Liver (tissue), 8 donors: ENCODE measurements at regions not wholly inside any gene's neighbourhood (a gene's known extent, or its start where the extent isn't known, plus 50 kb on each side); places are given as distances from the start of the nearest gene placed in this dataset.
A peak's percentile ranks its signal among the peaks of the same experiment; 100 is the strongest.

ENCODE experiments used
- DNase-seq: peaks from one replicate; pipeline ENCODE4 v3.0.0-alpha.2; 2017; ENCODE audit warnings: low spot score
- H3K27ac ChIP-seq, 2 donors: one replicate each; pipeline ENCODE4 v1.7.0; 2013; ENCODE audit warnings: inconsistent platforms in 2 of 2, low read length in 2 of 2, control low read depth in 1 of 2, low read depth in 1 of 2, mild to moderate bottlenecking in 1 of 2
- H3K27me3 ChIP-seq, 4 donors: one replicate each; pipeline versions ENCODE4 v1.6.1 to v1.7.0; 2013; ENCODE audit warnings: low read length in 3 of 4, inconsistent platforms in 1 of 4, mild to moderate bottlenecking in 1 of 4, moderate library complexity in 1 of 4; ENCODE audit not compliant: control insufficient read depth in 4 of 4, insufficient read depth in 4 of 4
- H3K36me3 ChIP-seq, 4 donors: one replicate each; pipeline versions ENCODE4 v1.6.1 to v1.7.0; 2013; ENCODE audit warnings: low read length in 3 of 4, mild to moderate bottlenecking in 3 of 4, low read depth in 1 of 4, moderate library complexity in 1 of 4; ENCODE audit not compliant: control insufficient read depth in 4 of 4, insufficient read depth in 3 of 4
- H3K4me1 ChIP-seq, 4 donors: one replicate each; pipeline versions ENCODE4 v1.6.1 to v1.7.0; 2013; ENCODE audit warnings: low read length in 3 of 4, mild to moderate bottlenecking in 3 of 4, moderate library complexity in 1 of 4; ENCODE audit not compliant: control insufficient read depth in 4 of 4, insufficient read depth in 4 of 4
- H3K4me3 ChIP-seq, 3 donors: one replicate each; pipeline versions ENCODE4 v1.6.1 to v1.7.0; 2013; ENCODE audit warnings: low read length in 3 of 3, control low read depth in 1 of 3, low read depth in 1 of 3, mild to moderate bottlenecking in 1 of 3
- H3K9ac ChIP-seq, 2 donors: one replicate each; pipeline ENCODE4 v1.7.0; 2013; ENCODE audit warnings: low read length in 2 of 2, mild to moderate bottlenecking in 2 of 2, moderate library complexity in 2 of 2, control low read depth in 1 of 2, low read depth in 1 of 2
- H3K9me3 ChIP-seq, 4 donors: one replicate each; pipeline versions ENCODE4 v1.6.1 to v1.7.0; 2013; ENCODE audit warnings: low read length in 3 of 4; ENCODE audit not compliant: control insufficient read depth in 4 of 4
- ATF3 ChIP-seq: IDR thresholded peaks from 2 replicates; pipeline ENCODE4 v1.6.1; 2016; ENCODE audit warnings: antibody characterized with exemption
- CTCF ChIP-seq: fragments of 150-350 bp; IDR thresholded peaks from 2 replicates; pipeline ENCODE4 v1.5.1; 2017; ENCODE audit warnings: improper control_type of control experiment, low read depth, low read length; ENCODE audit not compliant: missing input control
- EGR1 ChIP-seq, 2 donors: IDR thresholded peaks; 2 replicates each; pipeline ENCODE4 v1.6.1; 2016 to 2018; ENCODE audit warnings: antibody characterized with exemption in 2 of 2, low read depth in 2 of 2
- FOXA1 ChIP-seq: IDR thresholded peaks from 2 replicates; pipeline ENCODE4 v1.6.1; 2016; ENCODE audit warnings: antibody characterized with exemption
- FOXA2 ChIP-seq: IDR thresholded peaks from 2 replicates; pipeline ENCODE4 v1.6.1; 2016; ENCODE audit warnings: antibody characterized with exemption
- GABPA ChIP-seq, 2 donors: IDR thresholded peaks in 1 of 2; conservative IDR thresholded peaks in 1 of 2; 2 replicates each; pipeline ENCODE4 v1.6.1; 2016; ENCODE audit warnings: antibody characterized with exemption in 2 of 2, mild to moderate bottlenecking in 1 of 2, moderate library complexity in 1 of 2
- HNF4A ChIP-seq, 2 donors: conservative IDR thresholded peaks; 2 replicates each; pipeline ENCODE4 v1.6.1; 2016; ENCODE audit warnings: antibody characterized with exemption in 2 of 2, mild to moderate bottlenecking in 2 of 2
- HNF4G ChIP-seq: IDR thresholded peaks from 2 replicates; pipeline ENCODE4 v1.6.1; 2016; ENCODE audit warnings: antibody characterized with exemption
- JUND ChIP-seq, 2 donors: IDR thresholded peaks; 2 replicates each; pipeline ENCODE4 v1.6.1; 2016; ENCODE audit warnings: antibody characterized with exemption in 2 of 2
- MAX ChIP-seq: IDR thresholded peaks from 2 replicates; pipeline ENCODE4 v1.6.1; 2016; ENCODE audit warnings: antibody characterized with exemption
- NR2F2 ChIP-seq: IDR thresholded peaks from 2 replicates; pipeline ENCODE4 v1.6.1; 2016; ENCODE audit warnings: antibody characterized with exemption
- RAD21 ChIP-seq, 2 donors: IDR thresholded peaks; 2 replicates each; pipeline ENCODE4 v1.6.1; 2016; ENCODE audit warnings: antibody characterized with exemption in 2 of 2, mild to moderate bottlenecking in 2 of 2
- REST ChIP-seq: IDR thresholded peaks from 2 replicates; pipeline ENCODE4 v1.6.1; 2016; ENCODE audit warnings: antibody characterized with exemption, mild to moderate bottlenecking
- RXRA ChIP-seq, 2 donors: IDR thresholded peaks; 2 replicates each; pipeline ENCODE4 v1.6.1; 2017 to 2018; ENCODE audit warnings: antibody characterized with exemption in 2 of 2, mild to moderate bottlenecking in 1 of 2
- SP1 ChIP-seq: IDR thresholded peaks from 2 replicates; pipeline ENCODE4 v1.6.1; 2018; ENCODE audit warnings: antibody characterized with exemption, mild to moderate bottlenecking
- TAF1 ChIP-seq: conservative IDR thresholded peaks from 2 replicates; pipeline ENCODE4 v1.6.1; 2016; ENCODE audit warnings: antibody characterized with exemption, mild to moderate bottlenecking
- YY1 ChIP-seq: IDR thresholded peaks from 2 replicates; pipeline ENCODE4 v1.6.1; 2016; ENCODE audit warnings: antibody characterized with exemption, mild to moderate bottlenecking
- ZBTB33 ChIP-seq: IDR thresholded peaks from 2 replicates; pipeline ENCODE4 v1.6.1; 2016; ENCODE audit warnings: antibody characterized with exemption
- WGBS: extraction: QIAGEN DNeasy Blood & Tissue Kit; methylation state at CpG from one replicate; pipeline ENCODE4 v1.1.7; 2013; 5-methylcytosine and 5-hydroxymethylcytosine counted together
- donor health status: healthy.
- donor health status: healthy.
- donor health status: healthy.
- donor health status: healthy.
- donor health status: healthy.

GRCh38 chr3:194268654-194269512 lies 82.2 kb downstream of the CPN2 start:
- no peak for DNase-seq
- no peak for TF ChIP-seq JUND (IDR thresholded peaks at IDR 0.05)
- H3K27me3 ChIP-seq = no peaks in the 10 kb centered on the region
- no peaks in the 10 kb centered on the region for H3K36me3 ChIP-seq
- H3K4me1 ChIP-seq = peaks cover 15 to 43% (median 34%) of the 10 kb centered on the region in 4 donors
- H3K9ac ChIP-seq = no peak overlapping the region
- H3K27ac ChIP-seq = peak overlapping the region; percentile 84 to 96
- no peaks in the 10 kb centered on the region for H3K9me3 ChIP-seq
- H3K4me3 ChIP-seq = no peak overlapping the region
- WGBS = 89% methylated on average over 12 of the region's 12 CpGs

GRCh38 chr3:194269610-194270145 lies 81.5 kb downstream of the CPN2 start:
- H3K4me3 ChIP-seq = no peak overlapping the region
- H3K36me3 ChIP-seq = no peaks in the 10 kb centered on the region

More at GRCh38 chr3:194269610-194270145, 81.5 kb downstream of the CPN2 start:
- peak; percentile 81 to 84 for TF ChIP-seq RXRA (IDR thresholded peaks at IDR 0.05)
- TF ChIP-seq TAF1 = no peak
- TF ChIP-seq EGR1 (IDR thresholded peaks at IDR 0.05; ENCODE audit: low read depth in 2 of 2) = peak in 1 of 2 donors; percentile 40
- peak; percentile 61 to 70 for TF ChIP-seq RAD21 (IDR thresholded peaks at IDR 0.05)
- TF ChIP-seq ATF3 = peak; percentile 10
- no peak for TF ChIP-seq FOXA1
- peak; percentile 35 for TF ChIP-seq CTCF
- peak; percentile 41 for TF ChIP-seq YY1
- TF ChIP-seq HNF4G = peak; percentile 33
- peak in 1 of 2 donors; percentile 65 for TF ChIP-seq HNF4A (conservative IDR thresholded peaks at IDR 0.05)
- no peak for TF ChIP-seq ZBTB33
- TF ChIP-seq FOXA2 = no peak
- TF ChIP-seq SP1 = peak; percentile 88
- peak; percentile 21 for TF ChIP-seq REST
- TF ChIP-seq GABPA (IDR thresholded peaks at IDR 0.05 in 1 of 2, conservative IDR thresholded peaks at IDR 0.05 in 1 of 2) = peak; percentile 38 to 57
- peak; percentile 97 for TF ChIP-seq NR2F2
- peak in 1 of 2 donors; percentile 26 for TF ChIP-seq JUND (IDR thresholded peaks at IDR 0.05)
- peak; percentile 46 for TF ChIP-seq MAX
- WGBS = 26% methylated on average over 29 of the region's 29 CpGs
- no peaks in the 10 kb centered on the region for H3K27me3 ChIP-seq
- H3K27ac ChIP-seq = peak overlapping the region; percentile 84 to 96
- H3K9ac ChIP-seq = peak overlapping the region in 1 of 2 donors; percentile 19
- DNase-seq = peak; percentile 45
- H3K9me3 ChIP-seq = no peaks in the 10 kb centered on the region
- peaks cover 15 to 43% (median 34%) of the 10 kb centered on the region in 4 donors for H3K4me1 ChIP-seq
